Endothelial cell of umbilical vein (primary cell): ENCODE measurements at regions not wholly inside any gene's neighbourhood (a gene's known extent, or its start where the extent isn't known, plus 50 kb on each side); places are given as distances from the start of the nearest gene placed in this dataset.

Experiments used
- EZH2 ChIP-seq: IDR thresholded peaks from 2 replicates; pipeline ENCODE4 v1.6.1; 2012; ENCODE audit warnings: borderline replicate concordance, low read depth, mild to moderate bottlenecking, moderate library complexity, low read length, inconsistent platforms; ENCODE audit not compliant: severe bottlenecking
- POLR2A ChIP-seq: IDR thresholded peaks from 2 replicates; pipeline ENCODE4 v1.6.1; 2012; ENCODE audit warnings: low read depth, mild to moderate bottlenecking, control low read depth, low read length
- POLR2AphosphoS5 ChIP-seq: IDR thresholded peaks from 2 replicates; pipeline ENCODE4 v1.6.1; 2012; ENCODE audit warnings: low read depth, mild to moderate bottlenecking, control low read depth, low read length, moderate library complexity; ENCODE audit not compliant: insufficient read depth
- TF ChIP-seq, protein P1 (sequence below), 2 donors: IDR thresholded peaks; 1 replicate in 1 of 2; 2 replicates in 1 of 2; pipeline ENCODE4 v1.5.1; 2011; ENCODE audit warnings: low read length in 2 of 2, mild to moderate bottlenecking in 2 of 2, moderate library complexity in 2 of 2, control low read depth in 1 of 2, inconsistent platforms in 1 of 2, low read depth in 1 of 2; ENCODE audit not compliant: insufficient read depth in 1 of 2; ENCODE audit errors: extremely low read depth in 1 of 2

DNA sequence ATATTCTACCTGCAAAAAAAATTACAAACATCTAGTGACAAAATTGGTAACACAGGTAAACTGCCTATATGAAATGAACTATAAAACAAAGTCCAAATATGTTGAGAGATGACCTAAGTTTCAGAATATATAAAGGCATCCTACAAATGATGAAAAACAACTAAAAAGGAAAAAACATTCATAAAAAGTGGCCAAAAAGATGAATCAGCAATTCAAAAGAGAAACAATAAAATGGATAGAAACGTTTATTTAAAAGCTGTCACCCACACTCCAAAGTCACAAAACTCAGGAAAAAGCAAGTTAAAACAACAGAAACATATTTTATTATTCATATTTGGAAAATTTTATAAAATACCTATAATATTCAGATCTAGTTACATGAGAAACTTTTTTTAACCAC is 106.5 kb upstream of the DCN start:
- TF ChIP-seq POLR2AphosphoS5 (no peak), POLR2A (no peak), EZH2 (no peak)
- TF ChIP-seq, protein P1, sequence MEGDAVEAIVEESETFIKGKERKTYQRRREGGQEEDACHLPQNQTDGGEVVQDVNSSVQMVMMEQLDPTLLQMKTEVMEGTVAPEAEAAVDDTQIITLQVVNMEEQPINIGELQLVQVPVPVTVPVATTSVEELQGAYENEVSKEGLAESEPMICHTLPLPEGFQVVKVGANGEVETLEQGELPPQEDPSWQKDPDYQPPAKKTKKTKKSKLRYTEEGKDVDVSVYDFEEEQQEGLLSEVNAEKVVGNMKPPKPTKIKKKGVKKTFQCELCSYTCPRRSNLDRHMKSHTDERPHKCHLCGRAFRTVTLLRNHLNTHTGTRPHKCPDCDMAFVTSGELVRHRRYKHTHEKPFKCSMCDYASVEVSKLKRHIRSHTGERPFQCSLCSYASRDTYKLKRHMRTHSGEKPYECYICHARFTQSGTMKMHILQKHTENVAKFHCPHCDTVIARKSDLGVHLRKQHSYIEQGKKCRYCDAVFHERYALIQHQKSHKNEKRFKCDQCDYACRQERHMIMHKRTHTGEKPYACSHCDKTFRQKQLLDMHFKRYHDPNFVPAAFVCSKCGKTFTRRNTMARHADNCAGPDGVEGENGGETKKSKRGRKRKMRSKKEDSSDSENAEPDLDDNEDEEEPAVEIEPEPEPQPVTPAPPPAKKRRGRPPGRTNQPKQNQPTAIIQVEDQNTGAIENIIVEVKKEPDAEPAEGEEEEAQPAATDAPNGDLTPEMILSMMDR (IDR thresholded peaks at IDR 0.05; ENCODE audit: extremely low read depth in 1 of 2, insufficient read depth in 1 of 2, low read depth in 1 of 2, low read length in 2 of 2) = no peak
